ENCODE measurements at regions not wholly inside any gene's neighbourhood (a gene's known extent, or its start where the extent isn't known, plus 50 kb on each side); places are given as distances from the start of the nearest gene placed in this dataset.

GRCh38 chrX:13498238-13498637 lies 71.2 kb upstream of the EGFL6 start:
- H3K9me2 ChIP-seq = no peaks in the 10 kb centered on the region
- H2AFZ ChIP-seq (ENCODE audit: low read depth) = no peak overlapping the region
- H3K36me3 ChIP-seq (replicated peaks in 1 of 2; ENCODE audit: control insufficient read depth in 1 of 2, insufficient read depth in 2 of 2, low read length in 1 of 2) = no peaks in the 10 kb centered on the region
- POLR2A ChIA-PET = no interaction called here
- no peak overlapping the region for H3K27ac ChIP-seq (ENCODE audit: low read depth in 2 of 2, low read length in 1 of 2)
- WGBS (ENCODE audit: low lambda C conversion rate) = 72% methylated on average over 2 of the region's 2 CpGs
- H3K4me3 ChIP-seq (ENCODE audit: low read depth in 2 of 2, low read length in 1 of 2) = no peak overlapping the region
- no peak overlapping the region for H3K4me2 ChIP-seq
- H3K9ac ChIP-seq = no peak overlapping the region
- no peaks in the 10 kb centered on the region for H3K9me3 ChIP-seq
- DNase-seq = no peak
- no peaks in the 10 kb centered on the region for H3F3A ChIP-seq (replicated peaks; ENCODE audit: insufficient read depth)
- CTCF ChIA-PET = interaction anchor here (1.6 kb wide), 1 partner anchor 551 kb away, joined by 5 read pairs; no protein-coding TSS in a partner anchor
- H3K27me3 ChIP-seq (ENCODE audit: insufficient read depth) = no peaks in the 10 kb centered on the region
- H4K20me1 ChIP-seq (ENCODE audit: insufficient read depth) = no peaks in the 10 kb centered on the region
- TF ChIP-seq JUND (IDR thresholded peaks at IDR 0.05) = no peak
- TF ChIP-seq NFIC (IDR thresholded peaks at IDR 0.05; ENCODE audit: borderline replicate concordance) = no peak
- TF ChIP-seq USF2 (IDR thresholded peaks at IDR 0.05; ENCODE audit: borderline replicate concordance, low read depth, low read length) = no peak
- TF ChIP-seq EZH2phosphoT487 (IDR thresholded peaks at IDR 0.05; ENCODE audit: borderline replicate concordance, low read depth) = no peak
- TF ChIP-seq FOXM1 (IDR thresholded peaks at IDR 0.05; ENCODE audit: low read depth) = no peak
- no peak for TF ChIP-seq EP300 (IDR thresholded peaks at IDR 0.05; ENCODE audit: borderline replicate concordance in 1 of 2, low read depth in 1 of 2, low read length in 1 of 2)
- TF ChIP-seq REST (IDR thresholded peaks at IDR 0.05; ENCODE audit: low read depth, low read length) = no peak
- H3K4me1 ChIP-seq (ENCODE audit: control insufficient read depth in 1 of 2, insufficient read depth in 2 of 2, low read depth in 1 of 2, low read length in 1 of 2) = no peaks in the 10 kb centered on the region
- no peaks in the 10 kb centered on the region for H3K79me2 ChIP-seq (ENCODE audit: insufficient read depth)

GRCh38 chrX:13495232-13495631 lies 74.2 kb upstream of the EGFL6 start:
- Histone ChIP-seq H3K9me3 (no peaks in the 10 kb centered on the region), H4K20me1 (ENCODE audit: insufficient read depth) (no peaks in the 10 kb centered on the region), H3K4me1 (ENCODE audit: control insufficient read depth in 1 of 2, insufficient read depth in 2 of 2, low read depth in 1 of 2, low read length in 1 of 2) (no peaks in the 10 kb centered on the region), H3K4me3 (ENCODE audit: low read depth in 2 of 2, low read length in 1 of 2) (no peak overlapping the region), H3K79me2 (ENCODE audit: insufficient read depth) (no peaks in the 10 kb centered on the region), H3K9ac (no peak overlapping the region), H3K27ac (ENCODE audit: low read depth in 2 of 2, low read length in 1 of 2) (no peak overlapping the region), H3K27me3 (ENCODE audit: insufficient read depth) (no peaks in the 10 kb centered on the region), H2AFZ (ENCODE audit: low read depth) (no peak overlapping the region), H3F3A (replicated peaks; ENCODE audit: insufficient read depth) (peaks cover 5% of the 10 kb centered on the region), H3K9me2 (no peaks in the 10 kb centered on the region), H3K36me3 (replicated peaks in 1 of 2; ENCODE audit: control insufficient read depth in 1 of 2, insufficient read depth in 2 of 2, low read length in 1 of 2) (no peaks in the 10 kb centered on the region), H3K4me2 (no peak overlapping the region)
- 43% methylated on average over 1 of the region's 1 CpG for WGBS (ENCODE audit: low lambda C conversion rate)
- TF ChIP-seq RCOR1 (IDR thresholded peaks at IDR 0.05; ENCODE audit: low read length) (no peak), SIN3A (IDR thresholded peaks at IDR 0.05; ENCODE audit: borderline replicate concordance, low read depth, low read length) (no peak), TAF1 (IDR thresholded peaks at IDR 0.05; ENCODE audit: borderline replicate concordance, low read depth, low read length) (no peak)
- CTCF ChIA-PET = interaction anchor here (1.7 kb wide), 1 partner anchor 549 kb away, joined by 6 read pairs; no protein-coding TSS in a partner anchor
- no peak for DNase-seq
- POLR2A ChIA-PET = no interaction called here
